ENCODE measurements at regions not wholly inside any gene's neighbourhood (a gene's known extent, or its start where the extent isn't known, plus 50 kb on each side); places are given as distances from the start of the nearest gene placed in this dataset.
"Not testable (repeated sequence)": the region's sequence is repeated elsewhere in the genome, so short reads cannot be mapped to it uniquely, and the experiment has no call there.

DNA sequence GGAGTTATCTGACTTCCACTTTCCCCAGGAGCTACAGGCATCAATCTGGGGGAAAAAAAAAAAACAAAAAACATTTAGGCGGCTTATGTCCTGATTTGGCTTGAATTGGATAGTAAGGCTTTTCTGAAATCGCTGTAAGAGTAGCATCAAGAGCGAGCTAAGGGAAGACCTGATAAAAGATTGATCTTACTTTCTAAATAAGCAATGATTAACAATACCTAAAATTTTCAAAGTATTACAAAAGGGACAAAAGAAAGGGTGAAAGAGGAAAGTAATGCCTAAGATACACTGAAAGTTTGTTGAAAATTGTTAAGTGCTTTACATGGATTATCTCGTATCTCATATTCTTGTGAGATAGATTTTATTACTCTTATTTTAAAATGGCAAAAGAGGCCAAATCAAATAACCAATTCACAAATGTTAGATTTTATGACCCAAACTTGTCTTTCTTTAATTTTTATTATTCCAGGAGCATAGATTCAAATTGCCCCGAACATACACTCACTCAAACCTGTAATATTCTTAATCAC is 106.4 kb upstream of the PRSS16 start:
- Histone ChIP-seq H3K4me3 (replicated peaks; ENCODE audit: insufficient read depth, low read length) (no peak overlapping the region), H3K27ac (replicated peaks) (peak overlapping the region; percentile 32), H3K27me3 (ENCODE audit: insufficient read depth, poor library complexity, severe bottlenecking) (no peaks in the 10 kb centered on the region)
- no peak for TF ChIP-seq GABPA (IDR thresholded peaks at IDR 0.05; ENCODE audit: low read depth)
- TF ChIP-seq SPI1 (IDR thresholded peaks at IDR 0.05; ENCODE audit: borderline replicate concordance, low read depth), result no peak
- TF ChIP-seq POLR2AphosphoS5 (IDR thresholded peaks at IDR 0.05; ENCODE audit: low read depth), result no peak
- TF ChIP-seq, protein P1, sequence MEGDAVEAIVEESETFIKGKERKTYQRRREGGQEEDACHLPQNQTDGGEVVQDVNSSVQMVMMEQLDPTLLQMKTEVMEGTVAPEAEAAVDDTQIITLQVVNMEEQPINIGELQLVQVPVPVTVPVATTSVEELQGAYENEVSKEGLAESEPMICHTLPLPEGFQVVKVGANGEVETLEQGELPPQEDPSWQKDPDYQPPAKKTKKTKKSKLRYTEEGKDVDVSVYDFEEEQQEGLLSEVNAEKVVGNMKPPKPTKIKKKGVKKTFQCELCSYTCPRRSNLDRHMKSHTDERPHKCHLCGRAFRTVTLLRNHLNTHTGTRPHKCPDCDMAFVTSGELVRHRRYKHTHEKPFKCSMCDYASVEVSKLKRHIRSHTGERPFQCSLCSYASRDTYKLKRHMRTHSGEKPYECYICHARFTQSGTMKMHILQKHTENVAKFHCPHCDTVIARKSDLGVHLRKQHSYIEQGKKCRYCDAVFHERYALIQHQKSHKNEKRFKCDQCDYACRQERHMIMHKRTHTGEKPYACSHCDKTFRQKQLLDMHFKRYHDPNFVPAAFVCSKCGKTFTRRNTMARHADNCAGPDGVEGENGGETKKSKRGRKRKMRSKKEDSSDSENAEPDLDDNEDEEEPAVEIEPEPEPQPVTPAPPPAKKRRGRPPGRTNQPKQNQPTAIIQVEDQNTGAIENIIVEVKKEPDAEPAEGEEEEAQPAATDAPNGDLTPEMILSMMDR (IDR thresholded peaks at IDR 0.05; ENCODE audit: insufficient read depth, low read length), result no peak
- TF ChIP-seq, protein P2, sequence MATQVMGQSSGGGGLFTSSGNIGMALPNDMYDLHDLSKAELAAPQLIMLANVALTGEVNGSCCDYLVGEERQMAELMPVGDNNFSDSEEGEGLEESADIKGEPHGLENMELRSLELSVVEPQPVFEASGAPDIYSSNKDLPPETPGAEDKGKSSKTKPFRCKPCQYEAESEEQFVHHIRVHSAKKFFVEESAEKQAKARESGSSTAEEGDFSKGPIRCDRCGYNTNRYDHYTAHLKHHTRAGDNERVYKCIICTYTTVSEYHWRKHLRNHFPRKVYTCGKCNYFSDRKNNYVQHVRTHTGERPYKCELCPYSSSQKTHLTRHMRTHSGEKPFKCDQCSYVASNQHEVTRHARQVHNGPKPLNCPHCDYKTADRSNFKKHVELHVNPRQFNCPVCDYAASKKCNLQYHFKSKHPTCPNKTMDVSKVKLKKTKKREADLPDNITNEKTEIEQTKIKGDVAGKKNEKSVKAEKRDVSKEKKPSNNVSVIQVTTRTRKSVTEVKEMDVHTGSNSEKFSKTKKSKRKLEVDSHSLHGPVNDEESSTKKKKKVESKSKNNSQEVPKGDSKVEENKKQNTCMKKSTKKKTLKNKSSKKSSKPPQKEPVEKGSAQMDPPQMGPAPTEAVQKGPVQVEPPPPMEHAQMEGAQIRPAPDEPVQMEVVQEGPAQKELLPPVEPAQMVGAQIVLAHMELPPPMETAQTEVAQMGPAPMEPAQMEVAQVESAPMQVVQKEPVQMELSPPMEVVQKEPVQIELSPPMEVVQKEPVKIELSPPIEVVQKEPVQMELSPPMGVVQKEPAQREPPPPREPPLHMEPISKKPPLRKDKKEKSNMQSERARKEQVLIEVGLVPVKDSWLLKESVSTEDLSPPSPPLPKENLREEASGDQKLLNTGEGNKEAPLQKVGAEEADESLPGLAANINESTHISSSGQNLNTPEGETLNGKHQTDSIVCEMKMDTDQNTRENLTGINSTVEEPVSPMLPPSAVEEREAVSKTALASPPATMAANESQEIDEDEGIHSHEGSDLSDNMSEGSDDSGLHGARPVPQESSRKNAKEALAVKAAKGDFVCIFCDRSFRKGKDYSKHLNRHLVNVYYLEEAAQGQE (IDR thresholded peaks at IDR 0.05; ENCODE audit: insufficient replicate concordance, low read depth), result no peak
- DNase-seq (ENCODE audit: low read depth in 1 of 2, low spot score in 1 of 2), result no peak

DNA sequence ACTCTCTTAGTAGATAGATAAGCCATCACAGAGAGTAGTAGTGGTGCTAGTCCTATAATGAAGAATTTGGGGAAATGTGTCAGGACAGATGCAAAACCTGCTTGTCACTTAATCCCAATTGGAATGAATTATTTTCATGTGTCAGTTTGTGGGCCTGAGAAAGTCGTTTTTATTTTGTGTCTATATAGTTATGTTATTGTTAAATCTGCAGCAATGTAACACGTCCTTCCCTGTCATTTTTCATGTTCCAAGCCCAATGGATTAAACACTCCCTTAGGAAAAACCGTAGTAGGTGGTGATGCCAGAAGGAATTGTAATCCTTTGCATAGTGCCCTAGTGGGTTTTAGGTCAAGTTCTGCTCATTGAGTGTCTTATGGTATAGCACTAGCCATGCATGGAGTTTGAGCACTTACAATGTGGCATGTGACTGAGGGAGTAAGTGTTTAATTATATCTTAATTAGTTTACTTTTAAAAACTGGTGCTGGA is 105.9 kb upstream of the PRSS16 start:
- no peak for DNase-seq (ENCODE audit: low read depth in 1 of 2, low spot score in 1 of 2)
- TF ChIP-seq, protein P1 (IDR thresholded peaks at IDR 0.05; ENCODE audit: insufficient read depth, low read length), result no peak
- TF ChIP-seq, protein P2 (IDR thresholded peaks at IDR 0.05; ENCODE audit: insufficient replicate concordance, low read depth), result no peak
- TF ChIP-seq POLR2AphosphoS5 (IDR thresholded peaks at IDR 0.05; ENCODE audit: low read depth), result no peak
- TF ChIP-seq GABPA (IDR thresholded peaks at IDR 0.05; ENCODE audit: low read depth), result no peak
- TF ChIP-seq SPI1 (IDR thresholded peaks at IDR 0.05; ENCODE audit: borderline replicate concordance, low read depth), result no peak
- H3K27ac ChIP-seq (replicated peaks), result peak overlapping the region; percentile 32
- no peaks in the 10 kb centered on the region for H3K27me3 ChIP-seq (ENCODE audit: insufficient read depth, poor library complexity, severe bottlenecking)
- no peak overlapping the region for H3K4me3 ChIP-seq (replicated peaks; ENCODE audit: insufficient read depth, low read length)

DNA sequence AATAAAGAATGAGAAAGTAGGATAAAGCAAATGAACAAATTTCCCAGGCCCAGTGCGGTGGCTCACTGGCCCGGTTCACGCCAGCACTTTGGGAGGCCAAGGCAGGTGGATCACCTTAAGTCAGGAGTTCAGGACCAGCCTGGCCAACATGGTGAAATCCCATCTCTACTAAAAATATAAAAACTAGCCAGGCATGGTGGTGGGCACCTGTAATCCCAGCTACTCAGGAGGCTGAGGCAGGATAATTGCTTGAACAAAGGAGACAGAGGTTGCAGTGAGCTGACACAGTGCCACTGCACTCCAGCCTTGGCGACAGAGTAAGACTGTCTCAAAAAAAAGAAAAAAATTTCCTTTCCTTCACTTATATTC is 104.5 kb upstream of the PRSS16 start:
- DNase-seq (ENCODE audit: low read depth in 1 of 2, low spot score in 1 of 2); H3K4me3 ChIP-seq (replicated peaks; ENCODE audit: insufficient read depth, low read length); H3K27me3 ChIP-seq (ENCODE audit: insufficient read depth, poor library complexity, severe bottlenecking): not testable (repeated sequence)
- peak overlapping the region; percentile 18 for H3K27ac ChIP-seq (replicated peaks)

DNA sequence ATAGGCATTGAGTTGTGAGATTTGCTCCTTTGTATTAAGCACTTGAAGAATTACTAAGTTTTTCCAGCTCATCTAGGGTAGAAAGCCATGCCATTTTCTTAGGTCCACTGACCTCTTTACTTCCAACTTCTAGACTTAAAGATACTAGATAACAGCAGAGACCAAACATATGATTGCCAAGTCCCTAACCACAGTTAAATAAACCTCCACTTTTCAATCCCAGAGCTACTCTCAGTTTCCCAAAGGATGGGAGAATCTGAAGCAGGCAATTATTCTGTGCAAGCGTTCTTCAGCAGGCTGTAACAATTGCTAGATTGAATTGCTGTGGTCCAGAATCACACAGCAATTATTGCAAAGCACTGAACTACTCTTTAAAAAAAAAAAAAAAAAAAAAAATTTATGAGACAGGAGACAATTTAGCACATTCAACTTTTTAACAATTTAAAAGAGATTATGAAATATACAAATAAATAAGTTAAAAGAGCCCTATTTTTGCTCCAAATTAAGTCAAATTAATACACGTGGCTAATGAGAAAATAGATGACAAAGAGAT is 104.0 kb upstream of the PRSS16 start:
- peak overlapping the region; percentile 18 for H3K27ac ChIP-seq (replicated peaks)
- TF ChIP-seq, protein P1 (IDR thresholded peaks at IDR 0.05; ENCODE audit: insufficient read depth, low read length), result no peak
- TF ChIP-seq POLR2AphosphoS5 (IDR thresholded peaks at IDR 0.05; ENCODE audit: low read depth) (no peak), GABPA (IDR thresholded peaks at IDR 0.05; ENCODE audit: low read depth) (no peak), SPI1 (IDR thresholded peaks at IDR 0.05; ENCODE audit: borderline replicate concordance, low read depth) (no peak)
- TF ChIP-seq, protein P2 (IDR thresholded peaks at IDR 0.05; ENCODE audit: insufficient replicate concordance, low read depth), result no peak
- H3K4me3 ChIP-seq (replicated peaks; ENCODE audit: insufficient read depth, low read length), result no peak overlapping the region

More for the DNA sequence above, 104.0 kb upstream of the PRSS16 start:
- DNase-seq (ENCODE audit: low read depth in 1 of 2, low spot score in 1 of 2), result no peak
- no peaks in the 10 kb centered on the region for H3K27me3 ChIP-seq (ENCODE audit: insufficient read depth, poor library complexity, severe bottlenecking)

Measured in HL-60 (cell line).